Transverse colon (tissue), 4 donors: ENCODE measurements at regions not wholly inside any gene's neighbourhood (a gene's known extent, or its start where the extent isn't known, plus 50 kb on each side); places are given as distances from the start of the nearest gene placed in this dataset.
A peak's percentile ranks its signal among the peaks of the same experiment; 100 is the strongest.

Source experiments
- DNase-seq: peaks from one replicate; pipeline ENCODE4 v3.0.0-alpha.2; 2019
- H3K27ac ChIP-seq, 4 donors: fragments of 200-600 bp; sonication (generic); 2 replicates each; pipeline ENCODE4 v1.5.1; 2016 to 2018; ENCODE audit warnings: inconsistent platforms in 4 of 4
- H3K27me3 ChIP-seq: fragments of 200-600 bp; sonication (generic); 2 replicates; pipeline ENCODE4 v1.5.1; 2017; ENCODE audit warnings: inconsistent platforms
- H3K36me3 ChIP-seq, 4 donors: fragments of 200-600 bp; sonication (generic); 2 replicates each; pipeline ENCODE4 v1.5.1; 2017 to 2019; ENCODE audit warnings: inconsistent platforms in 4 of 4
- H3K4me1 ChIP-seq, 4 donors: fragments of 200-600 bp; sonication (generic); 2 replicates each; pipeline ENCODE4 v1.5.1; 2017 to 2020; ENCODE audit warnings: inconsistent platforms in 4 of 4
- H3K4me3 ChIP-seq, 4 donors: fragments of 200-600 bp; sonication (generic); 1 replicate in 1 of 4; 2 replicates in 3 of 4; pipeline versions ENCODE4 v1.5.1 to v1.6.1; 2017 to 2019; ENCODE audit warnings: inconsistent platforms in 4 of 4
- H3K9me3 ChIP-seq, 2 donors: fragments of 200-600 bp; sonication (generic); 2 replicates each; pipeline ENCODE4 v1.5.1; 2017 to 2019; ENCODE audit warnings: inconsistent platforms in 2 of 2
- CTCF ChIP-seq, 5 experiments: fragments of 200-600 bp in 3 of 5; fragments of 450-650 bp in 2 of 5; sonication (generic) in 3 of 5; IDR thresholded peaks; 1 replicate in 2 of 5; 2 replicates in 3 of 5; pipeline ENCODE4 v1.5.1; 2016 to 2017; ENCODE audit warnings: antibody characterized with exemption in 5 of 5, inconsistent platforms in 3 of 5, mild to moderate bottlenecking in 2 of 5, moderate library complexity in 1 of 5
- EP300 ChIP-seq: sonication (generic); formaldehyde crosslinking; IDR thresholded peaks from one replicate; pipeline ENCODE4 v1.6.1; 2017; ENCODE audit warnings: antibody characterized with exemption, low read depth
- POLR2A ChIP-seq: fragments of 450-650 bp; IDR thresholded peaks from one replicate; pipeline ENCODE4 v1.6.1; 2016; ENCODE audit warnings: antibody characterized with exemption, mild to moderate bottlenecking, moderate library complexity
- POLR2AphosphoS5 ChIP-seq, 3 donors: sonication (generic); formaldehyde crosslinking; IDR thresholded peaks; one replicate each; pipeline ENCODE4 v1.6.1; 2016; ENCODE audit warnings: antibody characterized with exemption in 3 of 3
- WGBS, 2 donors: methylation state at CpG; one replicate each; pipeline ENCODE4 v1.1.5; 2018; ENCODE audit warnings: low coverage in 1 of 2; 5-methylcytosine and 5-hydroxymethylcytosine counted together
- in situ Hi-C, 4 donors: fragments of 200-750 bp; cut with MboI; loops; one replicate each; pipeline versions ENCODE4 v1.15.0 to v1.15.1; 2017; ENCODE audit warnings: low sequenced_read_pairs in 3 of 4, low pct_ligation_motif_present in 1 of 4, low pct_unique_long_range_greater_than_20kb in 1 of 4
- intact Hi-C: fragments of 100-400 bp; cut with DNase I; formaldehyde crosslinking; loops from one replicate; pipeline ENCODE4 v1.15.1; 2023; ENCODE audit warnings: low total_unique reads

GRCh38 chr10:108783897-108784296 lies 1139.4 kb downstream of the XPNPEP1 start:
- in situ Hi-C loops (no loop called here), intact Hi-C loops (no loop called here)
- 36 to 40% methylated on average over 1 of the region's 1 CpG for WGBS, 2 donors
- Histone ChIP-seq H3K36me3 (no peaks in the 10 kb centered on the region), H3K9me3 (peaks cover 0 to 4% of the 10 kb centered on the region in 2 donors), H3K27me3 (no peaks in the 10 kb centered on the region), H3K4me3 (no peak overlapping the region), H3K27ac (no peak overlapping the region), H3K4me1 (no peaks in the 10 kb centered on the region)
- TF ChIP-seq POLR2A (no peak), CTCF (IDR thresholded peaks at IDR 0.05) (peak in 1 of 5 experiments; percentile 7), EP300 (no peak)
- DNase-seq: no peak

- intact Hi-C loops: no loop called here
- Histone ChIP-seq H3K27ac (no peak overlapping the region), H3K9me3 (peaks cover 0 to 4% of the 10 kb centered on the region in 2 donors), H3K27me3 (no peaks in the 10 kb centered on the region), H3K36me3 (no peaks in the 10 kb centered on the region), H3K4me1 (no peaks in the 10 kb centered on the region), H3K4me3 (no peak overlapping the region)
- 63 to 78% methylated on average over 1 to 3 of the region's 3 CpGs for WGBS, 2 donors
- in situ Hi-C loops: no loop called here
- TF ChIP-seq CTCF (IDR thresholded peaks at IDR 0.05): no peak
- TF ChIP-seq POLR2AphosphoS5 (IDR thresholded peaks at IDR 0.05): no peak
- no peak for TF ChIP-seq POLR2A
- TF ChIP-seq EP300: no peak
- no peak for DNase-seq
These were observed 1140.9 kb downstream of the XPNPEP1 start for GRCh38 chr10:108782411-108782810.

- Histone ChIP-seq H3K9me3 (no peaks in the 10 kb centered on the region), H3K4me1 (no peaks in the 10 kb centered on the region), H3K27me3 (no peaks in the 10 kb centered on the region), H3K27ac (no peak overlapping the region), H3K36me3 (no peaks in the 10 kb centered on the region), H3K4me3 (no peak overlapping the region)
- no peak for TF ChIP-seq POLR2A
- TF ChIP-seq EP300: no peak
- TF ChIP-seq POLR2AphosphoS5 (IDR thresholded peaks at IDR 0.05): no peak
- no peak for TF ChIP-seq CTCF (IDR thresholded peaks at IDR 0.05)
- in situ Hi-C loops (no loop called here), intact Hi-C loops (no loop called here)
- DNase-seq: no peak
These were observed 1143.8 kb downstream of the XPNPEP1 start for GRCh38 chr10:108779501-108779900.

- TF ChIP-seq POLR2A (no peak), CTCF (IDR thresholded peaks at IDR 0.05) (no peak), EP300 (no peak)
- no peak for DNase-seq
- in situ Hi-C loops: no loop called here
- intact Hi-C loops: no loop called here
- Histone ChIP-seq H3K36me3 (no peaks in the 10 kb centered on the region), H3K27me3 (no peaks in the 10 kb centered on the region), H3K4me3 (no peak overlapping the region), H3K4me1 (no peaks in the 10 kb centered on the region), H3K9me3 (no peaks in the 10 kb centered on the region), H3K27ac (no peak overlapping the region)
- WGBS, 2 donors: 67 to 70% methylated on average over 3 of the region's 3 CpGs
These were observed 1147.3 kb downstream of the XPNPEP1 start for GRCh38 chr10:108775911-108776475.
